Glutamatergic neuron (in vitro differentiated cells): ENCODE measurements at regions not wholly inside any gene's neighbourhood (a gene's known extent, or its start where the extent isn't known, plus 50 kb on each side); places are given as distances from the start of the nearest gene placed in this dataset.

ENCODE experiments used
- DNase-seq: peaks from one replicate; pipeline ENCODE4 v3.0.0; 2022
- H3K27ac Mint-ChIP-seq: one replicate; pipeline ENCODE4 v1.8.0; 2020; ENCODE audit warnings: mild to moderate bottlenecking, mixed read lengths, inconsistent platforms; ENCODE audit not compliant: unreplicated experiment
- H3K27me3 Mint-ChIP-seq: one replicate; pipeline ENCODE4 v1.8.0; 2020; ENCODE audit warnings: mild to moderate bottlenecking, moderate library complexity, mixed read lengths, inconsistent platforms; ENCODE audit not compliant: unreplicated experiment
- H3K36me3 Mint-ChIP-seq: one replicate; pipeline ENCODE4 v1.8.0; 2020; ENCODE audit warnings: mild to moderate bottlenecking, mixed read lengths, inconsistent platforms; ENCODE audit not compliant: unreplicated experiment
- H3K4me1 Mint-ChIP-seq: one replicate; pipeline ENCODE4 v1.8.0; 2020; ENCODE audit warnings: mild to moderate bottlenecking, low read depth, mixed read lengths, inconsistent platforms; ENCODE audit not compliant: unreplicated experiment
- H3K4me3 Mint-ChIP-seq: one replicate; pipeline ENCODE4 v1.8.0; 2020; ENCODE audit warnings: mild to moderate bottlenecking, mixed read lengths, inconsistent platforms; ENCODE audit not compliant: unreplicated experiment
- H3K9me3 Mint-ChIP-seq: one replicate; pipeline ENCODE4 v1.8.0; 2020; ENCODE audit warnings: mild to moderate bottlenecking, moderate library complexity, mixed read lengths, inconsistent platforms; ENCODE audit not compliant: unreplicated experiment
- TF ChIP-seq, protein P1 (sequence below): fragments of 200-600 bp; sonication (generic); IDR thresholded peaks from one replicate; pipeline ENCODE4 v1.5.0; 2021; ENCODE audit not compliant: partially characterized antibody, unreplicated experiment

DNA sequence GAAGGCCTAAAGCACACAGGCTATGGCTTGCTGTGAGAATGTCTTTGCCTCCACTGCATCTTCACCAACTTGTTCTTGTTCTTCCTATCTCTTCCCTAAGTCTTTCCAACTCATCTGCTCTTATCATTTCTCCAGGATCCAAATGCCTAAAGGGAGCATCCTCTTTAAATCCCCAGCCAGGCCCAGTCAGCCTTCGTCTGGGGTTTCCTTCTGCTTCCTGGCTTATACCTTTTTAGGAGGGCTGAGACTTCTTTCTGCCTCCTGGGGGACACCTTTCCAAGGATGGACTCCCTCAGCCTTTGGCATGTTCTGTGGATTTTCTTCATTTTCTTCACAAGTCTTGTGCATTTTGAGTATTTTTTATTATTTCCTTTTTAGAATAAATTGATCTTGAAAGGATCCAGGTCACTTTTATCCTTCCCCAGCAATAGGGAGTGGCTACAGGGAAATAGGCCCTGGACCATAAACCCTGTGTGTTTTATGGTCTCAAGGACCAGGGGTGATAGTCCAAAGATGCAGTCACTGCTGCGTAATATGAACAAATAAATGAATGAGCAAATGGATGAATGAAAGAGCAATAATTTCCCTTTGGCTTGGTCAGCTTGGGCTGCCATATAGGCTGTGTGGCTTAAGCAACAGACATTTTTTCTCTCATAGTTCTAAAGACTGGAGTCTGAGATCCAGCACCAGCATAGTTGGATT is 122.1 kb upstream of the LRIG1 start:
- no peaks in the 10 kb centered on the region for H3K36me3 Mint-ChIP-seq
- H3K9me3 Mint-ChIP-seq = no peaks in the 10 kb centered on the region
- no peak overlapping the region for H3K4me3 Mint-ChIP-seq

DNA sequence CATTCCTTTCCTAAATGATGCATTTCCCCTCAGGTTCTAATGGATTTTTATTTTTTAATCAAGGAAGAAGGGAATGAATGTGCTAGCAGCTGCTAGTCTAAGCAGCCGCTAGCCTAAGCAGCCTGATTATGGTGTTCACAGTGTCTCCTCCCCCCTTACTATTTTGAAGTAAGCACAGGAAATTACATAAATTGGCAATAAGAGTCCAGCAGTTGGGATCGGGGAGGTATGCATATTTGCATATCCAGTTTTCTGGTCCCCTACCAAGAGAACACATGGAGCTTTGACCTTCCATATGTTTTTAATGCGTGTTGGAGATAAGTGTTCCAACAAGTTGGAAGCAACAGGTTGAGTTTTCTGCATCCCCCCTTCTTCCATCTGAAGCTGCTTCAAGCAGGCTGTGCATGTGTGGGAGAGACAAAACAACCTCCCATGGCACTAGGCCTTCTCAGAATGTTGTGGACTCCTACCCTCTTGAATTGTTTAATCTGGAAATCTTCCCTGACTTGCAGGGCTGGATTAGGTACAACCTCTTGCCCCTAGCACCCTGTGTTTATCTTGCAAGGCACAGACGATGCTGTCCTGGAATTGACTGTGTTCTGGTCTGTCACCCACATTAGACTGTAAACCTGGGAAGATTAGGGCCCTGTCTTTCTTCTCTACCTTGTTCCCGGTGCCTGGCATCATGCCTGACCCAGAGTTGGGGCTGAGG is 124.8 kb upstream of the LRIG1 start:
- TF ChIP-seq, protein P1, sequence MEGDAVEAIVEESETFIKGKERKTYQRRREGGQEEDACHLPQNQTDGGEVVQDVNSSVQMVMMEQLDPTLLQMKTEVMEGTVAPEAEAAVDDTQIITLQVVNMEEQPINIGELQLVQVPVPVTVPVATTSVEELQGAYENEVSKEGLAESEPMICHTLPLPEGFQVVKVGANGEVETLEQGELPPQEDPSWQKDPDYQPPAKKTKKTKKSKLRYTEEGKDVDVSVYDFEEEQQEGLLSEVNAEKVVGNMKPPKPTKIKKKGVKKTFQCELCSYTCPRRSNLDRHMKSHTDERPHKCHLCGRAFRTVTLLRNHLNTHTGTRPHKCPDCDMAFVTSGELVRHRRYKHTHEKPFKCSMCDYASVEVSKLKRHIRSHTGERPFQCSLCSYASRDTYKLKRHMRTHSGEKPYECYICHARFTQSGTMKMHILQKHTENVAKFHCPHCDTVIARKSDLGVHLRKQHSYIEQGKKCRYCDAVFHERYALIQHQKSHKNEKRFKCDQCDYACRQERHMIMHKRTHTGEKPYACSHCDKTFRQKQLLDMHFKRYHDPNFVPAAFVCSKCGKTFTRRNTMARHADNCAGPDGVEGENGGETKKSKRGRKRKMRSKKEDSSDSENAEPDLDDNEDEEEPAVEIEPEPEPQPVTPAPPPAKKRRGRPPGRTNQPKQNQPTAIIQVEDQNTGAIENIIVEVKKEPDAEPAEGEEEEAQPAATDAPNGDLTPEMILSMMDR = no peak
- H3K27ac Mint-ChIP-seq = no peak overlapping the region
- H3K4me1 Mint-ChIP-seq = peaks cover 3% of the 10 kb centered on the region
- no peaks in the 10 kb centered on the region for H3K36me3 Mint-ChIP-seq
- no peak overlapping the region for H3K4me3 Mint-ChIP-seq
- no peaks in the 10 kb centered on the region for H3K9me3 Mint-ChIP-seq
- peaks cover 2% of the 10 kb centered on the region for H3K27me3 Mint-ChIP-seq
- no peak for DNase-seq

More for the DNA sequence above, 122.1 kb upstream of the LRIG1 start:
- H3K4me1 Mint-ChIP-seq = no peaks in the 10 kb centered on the region
- DNase-seq = no peak
- TF ChIP-seq, protein P1 = no peak
- H3K27ac Mint-ChIP-seq = no peak overlapping the region
- peaks cover 4% of the 10 kb centered on the region for H3K27me3 Mint-ChIP-seq

DNA sequence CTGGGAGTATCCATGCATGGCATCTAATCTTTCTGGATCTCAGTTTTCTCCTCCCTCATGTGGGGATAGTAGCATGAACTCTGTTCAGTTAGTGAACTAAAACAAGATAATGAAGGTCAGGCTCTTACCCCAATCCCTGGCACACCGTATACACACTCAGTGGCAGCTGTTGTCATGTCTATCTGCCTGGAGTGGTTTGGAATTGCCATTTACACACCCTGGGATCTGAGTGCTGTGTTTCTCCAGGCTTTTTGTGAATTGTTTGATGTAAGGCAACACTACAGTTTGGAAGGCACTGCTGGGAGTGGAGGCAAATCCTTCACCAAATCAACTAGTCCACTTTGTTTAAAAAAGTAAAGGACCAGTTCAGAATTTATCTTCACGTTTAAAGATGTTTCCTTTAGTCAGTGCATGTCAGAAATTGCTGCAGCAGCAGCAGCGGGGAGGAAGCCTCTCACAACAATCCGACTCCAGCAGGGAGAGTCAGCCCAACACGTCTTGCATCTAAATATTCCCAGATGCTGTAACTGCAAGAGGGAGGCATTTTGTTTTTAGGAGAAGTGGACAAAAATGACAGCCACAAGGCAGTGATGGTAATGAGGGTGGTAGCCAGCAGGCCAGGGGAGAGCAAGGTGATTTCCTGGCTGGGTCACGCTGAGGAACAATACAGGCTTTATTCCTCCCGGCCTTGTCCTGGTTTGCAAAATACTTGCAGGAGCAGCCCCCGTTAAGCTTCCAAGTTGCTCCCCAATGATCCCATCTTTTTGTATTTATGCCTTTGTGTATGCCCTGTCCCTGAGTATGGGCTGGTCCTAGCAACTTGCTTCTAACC is 128.5 kb upstream of the LRIG1 start:
- Mint-ChIP-seq H3K4me3 (no peak overlapping the region), H3K27me3 (no peaks in the 10 kb centered on the region), H3K4me1 (peaks cover 7% of the 10 kb centered on the region), H3K9me3 (peaks cover 2% of the 10 kb centered on the region), H3K36me3 (no peaks in the 10 kb centered on the region), H3K27ac (peak overlapping the region; percentile 49)
- no peak for DNase-seq
- TF ChIP-seq, protein P1 = no peak

DNA sequence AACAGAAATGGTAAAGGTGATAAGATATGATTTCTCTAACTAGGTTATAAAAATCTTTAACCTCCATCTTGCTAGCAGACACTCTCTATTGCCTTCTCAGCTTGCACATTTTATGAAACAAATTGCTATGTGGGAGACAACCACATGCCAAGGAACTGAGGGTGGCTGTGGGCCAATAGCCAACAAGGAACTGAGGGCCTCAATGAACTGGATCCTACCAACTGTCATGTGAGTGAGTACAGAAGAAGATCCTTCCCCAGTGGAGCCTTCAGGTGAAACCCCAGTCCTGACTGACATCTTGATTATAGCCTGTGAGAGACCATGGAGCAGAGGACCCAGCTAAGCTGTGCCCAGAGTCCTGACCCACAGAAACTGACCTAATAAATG is 129.2 kb upstream of the LRIG1 start:
- TF ChIP-seq, protein P1 = no peak
- Mint-ChIP-seq H3K27me3 (no peaks in the 10 kb centered on the region), H3K4me3 (no peak overlapping the region), H3K27ac (no peak overlapping the region), H3K9me3 (peaks cover 2% of the 10 kb centered on the region), H3K4me1 (peaks cover 8% of the 10 kb centered on the region), H3K36me3 (no peaks in the 10 kb centered on the region)
- DNase-seq = no peak
